ENCODE measurements at regions not wholly inside any gene's neighbourhood (a gene's known extent, or its start where the extent isn't known, plus 50 kb on each side); places are given as distances from the start of the nearest gene placed in this dataset.
A peak's percentile ranks its signal among the peaks of the same experiment; 100 is the strongest.

DNA sequence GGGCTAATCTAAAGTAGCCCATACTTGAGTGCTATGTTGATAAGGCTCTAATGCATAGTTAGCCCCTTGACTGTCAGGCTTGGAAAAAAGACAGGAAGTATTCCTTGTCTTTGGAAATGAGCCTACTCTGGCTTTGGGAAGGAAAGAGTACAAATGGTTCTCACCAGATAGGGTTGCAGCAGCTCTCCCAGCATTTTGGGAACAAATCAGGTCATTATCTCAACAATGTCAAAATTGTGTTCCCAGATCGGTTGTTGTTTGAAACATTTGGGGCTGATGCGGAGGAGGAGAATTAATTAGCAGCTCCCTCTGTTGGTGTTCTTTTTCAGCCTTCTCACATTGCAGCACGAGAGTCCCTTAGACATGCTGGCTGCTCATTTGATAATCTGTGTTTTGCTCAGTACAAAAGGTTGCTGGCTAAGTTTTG lies 294.7 kb upstream of the DMRT1 start:
- ChIA-PET POLR2A (ENCODE audit: low non-redundant PET) (no interaction called here), CTCF (no interaction called here)
- TF ChIP-seq, protein P1, sequence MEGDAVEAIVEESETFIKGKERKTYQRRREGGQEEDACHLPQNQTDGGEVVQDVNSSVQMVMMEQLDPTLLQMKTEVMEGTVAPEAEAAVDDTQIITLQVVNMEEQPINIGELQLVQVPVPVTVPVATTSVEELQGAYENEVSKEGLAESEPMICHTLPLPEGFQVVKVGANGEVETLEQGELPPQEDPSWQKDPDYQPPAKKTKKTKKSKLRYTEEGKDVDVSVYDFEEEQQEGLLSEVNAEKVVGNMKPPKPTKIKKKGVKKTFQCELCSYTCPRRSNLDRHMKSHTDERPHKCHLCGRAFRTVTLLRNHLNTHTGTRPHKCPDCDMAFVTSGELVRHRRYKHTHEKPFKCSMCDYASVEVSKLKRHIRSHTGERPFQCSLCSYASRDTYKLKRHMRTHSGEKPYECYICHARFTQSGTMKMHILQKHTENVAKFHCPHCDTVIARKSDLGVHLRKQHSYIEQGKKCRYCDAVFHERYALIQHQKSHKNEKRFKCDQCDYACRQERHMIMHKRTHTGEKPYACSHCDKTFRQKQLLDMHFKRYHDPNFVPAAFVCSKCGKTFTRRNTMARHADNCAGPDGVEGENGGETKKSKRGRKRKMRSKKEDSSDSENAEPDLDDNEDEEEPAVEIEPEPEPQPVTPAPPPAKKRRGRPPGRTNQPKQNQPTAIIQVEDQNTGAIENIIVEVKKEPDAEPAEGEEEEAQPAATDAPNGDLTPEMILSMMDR (conservative IDR thresholded peaks at IDR 0.05; ENCODE audit: low read depth) = no peak
- no peak overlapping the region for H3K27ac ChIP-seq
- DNase-seq (ENCODE audit: low spot score) = no peak

- ChIA-PET POLR2A (ENCODE audit: low non-redundant PET) (no interaction called here), CTCF (no interaction called here)
- DNase-seq (ENCODE audit: low spot score) = no peak
Observed at GRCh38 chr9:547314-547713, 294.2 kb upstream of the DMRT1 start.

DNA sequence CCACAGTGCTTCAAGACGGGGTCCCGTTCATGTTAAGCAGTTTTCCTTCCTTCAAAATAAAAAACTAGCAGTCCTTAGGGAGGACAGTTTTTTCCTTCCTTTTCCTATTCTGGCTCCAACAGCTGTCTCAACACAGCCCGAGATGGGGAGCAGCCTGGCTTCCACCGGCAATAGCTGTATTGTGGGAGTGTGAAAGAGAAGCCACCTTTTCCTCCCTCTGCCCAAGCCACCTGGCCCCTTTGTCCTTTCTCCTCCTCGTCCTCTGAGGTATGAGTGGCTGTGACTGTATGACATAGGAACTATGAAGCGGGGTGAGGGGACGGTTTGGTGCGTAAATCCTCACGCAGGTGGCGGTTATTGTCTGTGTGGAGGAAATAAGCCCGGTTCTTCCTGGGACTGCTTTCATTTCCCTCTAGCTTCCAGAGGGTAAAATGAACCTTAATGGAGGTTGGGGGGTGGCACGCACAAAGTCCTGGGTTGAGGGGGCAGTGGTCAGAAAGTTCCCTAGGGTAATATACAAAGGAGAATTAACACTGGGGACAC lies 292.0 kb upstream of the DMRT1 start:
- ChIA-PET POLR2A (ENCODE audit: low non-redundant PET) (no interaction called here), CTCF (no interaction called here)
- TF ChIP-seq, protein P1 (conservative IDR thresholded peaks at IDR 0.05; ENCODE audit: low read depth) = no peak
- DNase-seq (ENCODE audit: low spot score) = no peak
- H3K27ac ChIP-seq = peak overlapping the region; percentile 29

More at GRCh38 chr9:547314-547713, 294.2 kb upstream of the DMRT1 start:
- TF ChIP-seq, protein P1 (conservative IDR thresholded peaks at IDR 0.05; ENCODE audit: low read depth) = no peak
- no peak overlapping the region for H3K27ac ChIP-seq

DNA sequence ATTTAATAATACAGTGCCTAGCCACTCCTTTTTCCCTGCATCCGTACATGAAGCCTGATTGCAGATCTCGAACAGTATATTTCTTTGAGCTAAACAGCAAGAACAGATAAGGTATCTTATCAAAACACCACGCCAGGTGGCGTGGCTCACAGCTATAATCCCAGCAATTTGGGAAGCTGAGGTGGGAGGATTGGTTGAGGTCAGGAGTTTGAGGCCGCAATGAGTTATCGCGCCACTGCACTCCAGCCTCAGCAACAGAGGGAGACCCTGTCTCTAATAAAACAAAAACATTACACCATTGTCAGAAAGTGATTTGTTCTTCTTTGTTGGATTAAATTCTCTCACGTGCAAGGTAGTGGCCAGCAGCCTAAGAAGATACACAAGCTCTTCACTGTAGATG lies 291.2 kb upstream of the DMRT1 start:
- DNase-seq (ENCODE audit: low spot score) = no peak
- ChIA-PET CTCF (no interaction called here), POLR2A (ENCODE audit: low non-redundant PET) (no interaction called here)
- no peak overlapping the region for H3K27ac ChIP-seq
- TF ChIP-seq, protein P1 (conservative IDR thresholded peaks at IDR 0.05; ENCODE audit: low read depth) = no peak

DNA sequence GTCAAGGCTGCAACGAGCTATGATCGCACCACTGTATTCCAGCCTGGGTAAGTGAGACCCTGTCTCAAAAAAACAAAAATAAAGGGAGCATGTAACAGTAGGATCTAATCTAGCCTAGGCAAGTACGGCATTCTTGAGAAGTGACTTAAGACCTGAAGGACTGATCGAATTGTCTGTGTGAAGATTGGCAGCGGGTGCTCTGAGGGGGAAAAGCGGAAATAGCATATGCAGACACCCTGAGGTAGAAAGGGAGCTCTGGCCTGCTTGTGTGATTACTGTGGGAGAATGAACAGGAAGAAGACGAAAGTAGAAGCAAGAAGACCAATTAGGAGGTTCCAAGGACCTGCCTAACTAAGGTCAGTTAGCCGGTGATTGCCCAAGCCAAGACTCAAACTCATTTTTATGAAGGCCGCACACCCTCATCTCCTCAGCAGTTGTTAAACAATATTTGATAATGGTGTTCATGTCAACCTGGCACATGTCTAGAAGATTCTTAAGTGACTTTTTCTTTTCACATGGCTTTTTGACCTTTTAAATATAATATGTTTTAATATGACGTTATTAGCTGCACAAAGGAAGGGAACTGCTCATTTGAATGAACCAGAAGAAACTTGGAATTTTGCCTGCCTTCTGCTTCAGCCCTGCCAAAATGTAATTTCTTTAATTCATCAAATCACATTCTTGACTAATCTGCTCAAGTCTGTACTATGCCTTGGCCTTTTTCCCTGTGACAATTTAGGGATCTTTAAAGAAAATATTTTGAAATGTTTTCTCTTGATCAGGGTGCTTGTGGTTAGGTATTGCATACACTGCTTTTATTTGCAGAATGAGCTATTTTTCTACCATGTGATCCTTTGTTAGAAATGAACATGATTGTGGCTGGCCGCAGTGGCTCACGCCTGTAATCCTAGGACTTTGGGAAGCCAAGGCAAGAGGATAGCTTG lies 289.2 kb upstream of the DMRT1 start:
- DNase-seq (ENCODE audit: low spot score) = no peak
- TF ChIP-seq, protein P1 (conservative IDR thresholded peaks at IDR 0.05; ENCODE audit: low read depth) = no peak
- peak overlapping the region; percentile 96 for H3K27ac ChIP-seq
- CTCF ChIA-PET = no interaction called here
- POLR2A ChIA-PET (ENCODE audit: low non-redundant PET) = no interaction called here

GRCh38 chr9:555493-555892 lies 286.0 kb upstream of the DMRT1 start:
- ChIA-PET POLR2A (ENCODE audit: low non-redundant PET) (no interaction called here), CTCF (no interaction called here)
- H3K27ac ChIP-seq = no peak overlapping the region; the same call in 1 of the 2 replicates
- TF ChIP-seq, protein P1 (conservative IDR thresholded peaks at IDR 0.05; ENCODE audit: low read depth) = no peak
- no peak for DNase-seq (ENCODE audit: low spot score)
